OCI-LY1 (cell line): ENCODE measurements at regions not wholly inside any gene's neighbourhood (a gene's known extent, or its start where the extent isn't known, plus 50 kb on each side); places are given as distances from the start of the nearest gene placed in this dataset.

Experiments used
- H2AFZ ChIP-seq: fragments of 200-600 bp; sonication (generic), shearing (Covaris generic); 2 replicates; pipeline ENCODE4 v1.6.0; 2014; ENCODE audit warnings: antibody characterized with exemption, mild to moderate bottlenecking, low read length
- H3F3A ChIP-seq: fragments of 200-600 bp; sonication (generic), shearing (Covaris generic); 2 replicates; pipeline ENCODE4 v1.6.0; 2014; ENCODE audit warnings: mild to moderate bottlenecking, antibody characterized with exemption, low read length, moderate library complexity; ENCODE audit not compliant: insufficient read depth
- H3K27ac ChIP-seq: fragments of 200-600 bp; sonication (generic); 2 replicates; pipeline ENCODE4 v1.5.1; 2014; ENCODE audit warnings: low read length, mixed run types, mild to moderate bottlenecking, low read depth; ENCODE audit not compliant: poor library complexity, severe bottlenecking
- H3K27me3 ChIP-seq: fragments of 200-600 bp; sonication (generic); 2 replicates; pipeline ENCODE4 v1.6.0; 2014; ENCODE audit warnings: antibody characterized with exemption, mild to moderate bottlenecking, low read length, moderate library complexity; ENCODE audit not compliant: insufficient read depth
- H3K36me3 ChIP-seq: fragments of 200-600 bp; sonication (generic); 2 replicates; pipeline ENCODE4 v1.6.1; 2014; ENCODE audit warnings: mild to moderate bottlenecking, antibody characterized with exemption, low read length, moderate library complexity, mixed read lengths; ENCODE audit not compliant: insufficient read depth
- H3K4me1 ChIP-seq: fragments of 200-600 bp; sonication (generic); 2 replicates; pipeline ENCODE4 v1.5.1; 2014; ENCODE audit warnings: mild to moderate bottlenecking, low read length, moderate library complexity; ENCODE audit not compliant: insufficient read depth, severe bottlenecking
- H3K4me2 ChIP-seq: fragments of 200-600 bp; sonication (generic), shearing (Covaris generic); 2 replicates; pipeline ENCODE4 v1.6.1; 2014; ENCODE audit warnings: low read length
- H3K4me3 ChIP-seq: fragments of 200-600 bp; sonication (generic); 2 replicates; pipeline ENCODE4 v1.5.1; 2014; ENCODE audit warnings: low read length, low read depth, mild to moderate bottlenecking, mixed read lengths; ENCODE audit not compliant: poor library complexity, severe bottlenecking
- H3K79me2 ChIP-seq: fragments of 200-600 bp; shearing (Covaris generic); 2 replicates; pipeline ENCODE4 v1.6.1; 2016; ENCODE audit warnings: mixed run types, low read length, mixed read lengths; ENCODE audit not compliant: insufficient read depth
- H3K9ac ChIP-seq: fragments of 200-600 bp; sonication (generic), shearing (Covaris generic); 2 replicates; pipeline ENCODE4 v1.6.1; 2014; ENCODE audit warnings: mild to moderate bottlenecking, low read length, mixed read lengths
- H3K9me2 ChIP-seq: fragments of 200-600 bp; sonication (generic), shearing (Covaris generic); 2 replicates; pipeline ENCODE4 v1.6.1; 2014; ENCODE audit warnings: low read depth, mild to moderate bottlenecking, low read length, mixed read lengths
- H3K9me3 ChIP-seq: fragments of 200-600 bp; shearing (Covaris generic); 2 replicates; pipeline ENCODE4 v1.6.1; 2014; ENCODE audit warnings: low read length, mixed read lengths
- H4K20me1 ChIP-seq: fragments of 200-600 bp; sonication (generic), shearing (Covaris generic); 2 replicates; pipeline ENCODE4 v1.6.0; 2016; ENCODE audit warnings: mild to moderate bottlenecking, low read length; ENCODE audit not compliant: insufficient read depth
- EZH2 ChIP-seq: fragments of 200-600 bp; sonication (generic), shearing (Covaris generic); IDR thresholded peaks from 2 replicates; pipeline ENCODE4 v1.8.0; 2017; ENCODE audit warnings: borderline replicate concordance, mixed run types, mild to moderate bottlenecking, antibody characterized with exemption, low read length, moderate library complexity, mixed read lengths
- TF ChIP-seq, protein P1 (sequence below): fragments of 200-600 bp; sonication (generic), shearing (Covaris generic); IDR thresholded peaks from 2 replicates; pipeline ENCODE4 v1.5.1; 2017; ENCODE audit warnings: mild to moderate bottlenecking, antibody characterized with exemption, low read length, moderate library complexity, mixed read lengths

DNA sequence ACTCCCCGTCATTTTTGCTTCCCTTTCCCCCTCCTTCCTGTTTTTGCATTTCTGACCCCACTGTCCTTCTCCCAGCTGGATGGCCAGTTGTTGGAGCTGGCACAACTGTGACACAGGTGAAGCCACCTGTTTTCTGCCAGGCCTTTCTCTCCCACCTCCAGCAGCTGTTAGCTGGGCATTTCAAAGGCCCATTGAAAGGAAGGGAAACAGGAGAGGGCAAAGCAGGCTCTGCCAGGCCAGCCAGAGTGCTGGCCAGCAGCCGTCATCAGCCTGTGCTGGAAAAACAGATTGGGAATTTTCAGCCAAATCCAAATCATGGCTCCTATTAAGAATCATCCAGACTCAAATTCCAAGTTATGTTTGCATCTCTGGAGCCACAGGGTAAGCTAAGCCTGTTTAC is 155.2 kb upstream of the C2CD4B start:
- no peaks in the 10 kb centered on the region for H3K4me1 ChIP-seq
- H3K4me3 ChIP-seq = no peak overlapping the region
- no peaks in the 10 kb centered on the region for H3K79me2 ChIP-seq
- no peaks in the 10 kb centered on the region for H3K9me2 ChIP-seq
- H3K36me3 ChIP-seq = no peaks in the 10 kb centered on the region
- no peak overlapping the region for H3K4me2 ChIP-seq
- H3K9me3 ChIP-seq = no peaks in the 10 kb centered on the region
- H3K27ac ChIP-seq = no peak overlapping the region
- no peak for TF ChIP-seq EZH2
- TF ChIP-seq, protein P1, sequence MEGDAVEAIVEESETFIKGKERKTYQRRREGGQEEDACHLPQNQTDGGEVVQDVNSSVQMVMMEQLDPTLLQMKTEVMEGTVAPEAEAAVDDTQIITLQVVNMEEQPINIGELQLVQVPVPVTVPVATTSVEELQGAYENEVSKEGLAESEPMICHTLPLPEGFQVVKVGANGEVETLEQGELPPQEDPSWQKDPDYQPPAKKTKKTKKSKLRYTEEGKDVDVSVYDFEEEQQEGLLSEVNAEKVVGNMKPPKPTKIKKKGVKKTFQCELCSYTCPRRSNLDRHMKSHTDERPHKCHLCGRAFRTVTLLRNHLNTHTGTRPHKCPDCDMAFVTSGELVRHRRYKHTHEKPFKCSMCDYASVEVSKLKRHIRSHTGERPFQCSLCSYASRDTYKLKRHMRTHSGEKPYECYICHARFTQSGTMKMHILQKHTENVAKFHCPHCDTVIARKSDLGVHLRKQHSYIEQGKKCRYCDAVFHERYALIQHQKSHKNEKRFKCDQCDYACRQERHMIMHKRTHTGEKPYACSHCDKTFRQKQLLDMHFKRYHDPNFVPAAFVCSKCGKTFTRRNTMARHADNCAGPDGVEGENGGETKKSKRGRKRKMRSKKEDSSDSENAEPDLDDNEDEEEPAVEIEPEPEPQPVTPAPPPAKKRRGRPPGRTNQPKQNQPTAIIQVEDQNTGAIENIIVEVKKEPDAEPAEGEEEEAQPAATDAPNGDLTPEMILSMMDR = no peak
- H4K20me1 ChIP-seq = no peaks in the 10 kb centered on the region
- H2AFZ ChIP-seq = no peak overlapping the region
- no peaks in the 10 kb centered on the region for H3F3A ChIP-seq
- peaks cover 4% of the 10 kb centered on the region; the same call in 1 of the 2 replicates for H3K27me3 ChIP-seq
- no peak overlapping the region for H3K9ac ChIP-seq

DNA sequence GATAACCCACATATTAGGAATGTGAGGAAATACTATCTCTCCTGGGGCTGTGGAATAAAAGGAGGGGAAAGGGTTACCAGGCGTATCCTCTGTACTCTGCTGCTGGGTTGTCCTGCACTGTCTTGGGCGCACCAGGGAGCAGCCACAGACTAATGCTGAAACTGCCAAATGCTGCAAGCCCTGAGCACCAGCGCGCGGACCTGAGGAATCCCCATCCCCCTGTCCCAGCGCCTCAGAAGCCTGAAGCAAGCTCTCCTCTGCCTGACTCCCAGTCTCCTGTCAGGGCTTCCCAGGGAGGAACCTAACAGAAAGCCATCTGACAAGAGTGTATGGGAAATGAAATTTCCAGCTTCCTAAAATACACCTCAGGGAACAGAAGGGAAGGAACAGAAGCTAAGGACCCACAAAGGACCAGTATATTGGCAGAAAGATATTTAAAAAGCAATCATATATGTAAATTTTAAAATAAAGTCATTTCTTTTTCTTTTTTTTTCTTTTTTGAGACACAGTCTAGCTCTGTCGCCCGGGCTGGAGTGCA is 158.3 kb upstream of the C2CD4B start:
- H3K4me3 ChIP-seq = no peak overlapping the region
- peaks cover 4% of the 10 kb centered on the region; the same call in 1 of the 2 replicates for H3K27me3 ChIP-seq
- H2AFZ ChIP-seq = no peak overlapping the region
- TF ChIP-seq, protein P1 = no peak
- no peaks in the 10 kb centered on the region for H3K9me3 ChIP-seq
- H3K9me2 ChIP-seq = no peaks in the 10 kb centered on the region
- H3K4me2 ChIP-seq = no peak overlapping the region
- no peaks in the 10 kb centered on the region for H3F3A ChIP-seq
- H3K36me3 ChIP-seq = no peaks in the 10 kb centered on the region
- H3K9ac ChIP-seq = no peak overlapping the region
- H3K27ac ChIP-seq = no peak overlapping the region
- H3K79me2 ChIP-seq = no peaks in the 10 kb centered on the region
- no peaks in the 10 kb centered on the region for H4K20me1 ChIP-seq
- H3K4me1 ChIP-seq = no peaks in the 10 kb centered on the region

DNA sequence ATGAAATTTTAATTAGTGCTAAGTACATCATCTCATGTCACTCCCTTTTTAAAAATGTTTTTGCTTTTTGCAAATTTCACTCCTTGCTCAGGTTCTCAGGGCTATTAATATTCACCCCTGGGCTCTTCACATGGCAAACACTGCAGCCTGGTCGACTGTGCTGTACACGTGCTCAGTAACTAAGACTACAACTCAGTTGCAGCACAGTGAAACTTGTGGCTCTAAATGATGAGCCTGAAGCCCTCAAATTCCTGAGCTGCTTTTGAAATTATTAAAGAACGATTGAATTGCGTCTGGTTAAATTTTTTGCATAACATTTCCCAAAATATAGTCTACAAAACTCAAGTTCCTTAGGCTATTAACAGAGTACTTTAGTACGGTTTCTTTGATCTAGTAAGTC is 159.3 kb upstream of the C2CD4B start:
- Histone ChIP-seq H3F3A (no peaks in the 10 kb centered on the region), H3K27ac (no peak overlapping the region), H3K9ac (no peak overlapping the region), H3K4me1 (no peaks in the 10 kb centered on the region), H3K4me3 (no peak overlapping the region), H3K79me2 (no peaks in the 10 kb centered on the region), H2AFZ (no peak overlapping the region), H3K4me2 (no peak overlapping the region), H3K36me3 (no peaks in the 10 kb centered on the region), H3K9me2 (no peaks in the 10 kb centered on the region), H4K20me1 (no peaks in the 10 kb centered on the region), H3K27me3 (peaks cover 4% of the 10 kb centered on the region; the same call in 1 of the 2 replicates), H3K9me3 (no peaks in the 10 kb centered on the region)
- TF ChIP-seq EZH2 = no peak
- TF ChIP-seq, protein P1 = no peak
